IMR-90 (cell line): ENCODE measurements at regions not wholly inside any gene's neighbourhood (a gene's known extent, or its start where the extent isn't known, plus 50 kb on each side); places are given as distances from the start of the nearest gene placed in this dataset.

Experiments
- ATAC-seq: fragments of 200-7000 bp; cut with Tn5 transposase; 2 replicates; pipeline ENCODE4 v1.9.1; 2020; ENCODE audit warnings: low read depth, mild to moderate bottlenecking, moderate library complexity
- BruUV-seq: library from RNA; stranded (reverse); fragments of 400-500 nt; replicated peaks from 2 replicates; lab custom pipeline; 2021; lab: Mats Ljungman, UMichigan
- CTCF ChIA-PET: fragments of 300-600 bp; formaldehyde crosslinking; extraction: SDS; loops from one replicate; lab custom pipeline; 2021; ENCODE audit warnings: antibody characterized with exemption; lab: Yijun Ruan, JAX
- POLR2A ChIA-PET: fragments of 300-600 bp; sonication (Branson Sonifier 250); formaldehyde crosslinking; loops from one replicate; lab custom pipeline; 2022; ENCODE audit warnings: antibody characterized with exemption; ENCODE audit not compliant: unreplicated experiment; lab: Charles Lee
- DNase-seq: peaks from one replicate; pipeline ENCODE4 v3.0.0; 2013
- H2AFZ ChIP-seq: replicated peaks from 2 replicates; pipeline ENCODE3; 2013; ENCODE audit warnings: low read length, mild to moderate bottlenecking; ENCODE audit not compliant: poor library complexity
- H2AK5ac ChIP-seq: 2 replicates; pipeline ENCODE4 v1.6.1; 2013; ENCODE audit warnings: low read depth, low read length, inconsistent platforms
- H2AK9ac ChIP-seq: replicated peaks from 2 replicates; pipeline ENCODE3; 2013; ENCODE audit warnings: mild to moderate bottlenecking, low read depth, low read length, moderate library complexity; ENCODE audit not compliant: poor library complexity
- H2BK120ac ChIP-seq: 2 replicates; pipeline ENCODE4 v1.6.1; 2013; ENCODE audit warnings: low read depth, low read length, inconsistent platforms
- H2BK15ac ChIP-seq: 3 replicates; pipeline ENCODE4 v1.6.1; 2013; ENCODE audit warnings: low read depth, low read length, inconsistent platforms
- H2BK20ac ChIP-seq: 2 replicates; pipeline ENCODE4 v1.6.1; 2013; ENCODE audit warnings: low read depth, mild to moderate bottlenecking, inconsistent platforms, low read length, moderate library complexity
- H2BK5ac ChIP-seq: 2 replicates; pipeline ENCODE4 v1.6.1; 2013; ENCODE audit warnings: mild to moderate bottlenecking, low read depth, low read length, inconsistent platforms; ENCODE audit not compliant: poor library complexity, severe bottlenecking
- H3K14ac ChIP-seq: replicated peaks from 2 replicates; pipeline ENCODE4 v1.6.1; 2013; ENCODE audit warnings: low read depth, low read length, inconsistent platforms
- H3K18ac ChIP-seq: 2 replicates; pipeline ENCODE4 v1.6.1; 2013; ENCODE audit warnings: low read depth, low read length, control low read depth
- H3K23ac ChIP-seq: 2 replicates; pipeline ENCODE4 v1.6.1; 2013; ENCODE audit warnings: low read depth, low read length, inconsistent platforms
- H3K27ac ChIP-seq: 2 replicates; pipeline ENCODE4 v1.5.1; 2013; ENCODE audit warnings: mild to moderate bottlenecking, control low read depth, low read length; ENCODE audit not compliant: insufficient read depth
- H3K27me3 ChIP-seq: 2 replicates; pipeline ENCODE4 v1.6.1; 2013; ENCODE audit warnings: low read length; ENCODE audit not compliant: control insufficient read depth, insufficient read depth
- H3K36me3 ChIP-seq: 2 replicates; pipeline ENCODE4 v1.6.1; 2013; ENCODE audit warnings: low read length, mixed read lengths; ENCODE audit not compliant: control insufficient read depth, insufficient read depth
- H3K4ac ChIP-seq: 2 replicates; pipeline ENCODE4 v1.6.1; 2013; ENCODE audit warnings: low read depth, low read length, inconsistent platforms
- H3K4me1 ChIP-seq: 2 replicates; pipeline ENCODE4 v1.6.1; 2013; ENCODE audit warnings: low read length, mixed read lengths; ENCODE audit not compliant: control insufficient read depth, insufficient read depth
- H3K4me2 ChIP-seq: 2 replicates; pipeline ENCODE4 v1.6.1; 2013; ENCODE audit warnings: low read depth, mild to moderate bottlenecking, control low read depth, low read length, moderate library complexity
- H3K4me3 ChIP-seq: 2 replicates; pipeline ENCODE4 v1.5.1; 2013; ENCODE audit warnings: low read depth, mild to moderate bottlenecking, control low read depth, low read length, moderate library complexity; ENCODE audit not compliant: insufficient read depth
- H3K56ac ChIP-seq: 2 replicates; pipeline ENCODE4 v1.6.1; 2013; ENCODE audit warnings: low read length, inconsistent platforms; ENCODE audit not compliant: insufficient read depth; ENCODE audit errors: extremely low read depth
- H3K79me1 ChIP-seq, 2 experiments: 2 replicates each; pipeline ENCODE4 v1.6.1; 2013; ENCODE audit warnings: low read length in 2 of 2, inconsistent platforms in 1 of 2, low read depth in 1 of 2
- H3K9ac ChIP-seq: 2 replicates; pipeline ENCODE4 v1.6.1; 2013; ENCODE audit warnings: low read depth, low read length, control low read depth
- H3K9me1 ChIP-seq: 2 replicates; pipeline ENCODE4 v1.6.1; 2013; ENCODE audit warnings: low read length, inconsistent platforms; ENCODE audit not compliant: insufficient read depth
- H3K9me3 ChIP-seq: 2 replicates; pipeline ENCODE4 v1.6.1; 2013; ENCODE audit warnings: low read length; ENCODE audit not compliant: control insufficient read depth, insufficient read depth
- H4K20me1 ChIP-seq: 2 replicates; pipeline ENCODE4 v1.6.1; 2013; ENCODE audit warnings: low read length, inconsistent platforms; ENCODE audit not compliant: insufficient read depth
- H4K5ac ChIP-seq: 2 replicates; pipeline ENCODE4 v1.6.1; 2013; ENCODE audit warnings: mild to moderate bottlenecking, low read depth, low read length, control low read depth
- H4K8ac ChIP-seq, 2 experiments: 2 replicates each; pipeline ENCODE4 v1.6.1; 2013; ENCODE audit warnings: low read depth in 2 of 2, low read length in 2 of 2, control low read depth in 1 of 2, inconsistent platforms in 1 of 2
- H4K91ac ChIP-seq: 2 replicates; pipeline ENCODE4 v1.6.1; 2013; ENCODE audit warnings: low read depth, low read length, inconsistent platforms; ENCODE audit not compliant: insufficient read depth
- BHLHE40 ChIP-seq: fragments of 150-350 bp; IDR thresholded peaks from 2 replicates; pipeline ENCODE4 v1.6.1; 2016; ENCODE audit warnings: mild to moderate bottlenecking, low read depth, low read length
- CEBPB ChIP-seq: IDR thresholded peaks from 2 replicates; pipeline ENCODE4 v1.6.1; 2012; ENCODE audit warnings: low read depth, low read length, improper control_type of control experiment
- CHD1 ChIP-seq: IDR thresholded peaks from 2 replicates; pipeline ENCODE4 v1.6.1; 2012; ENCODE audit warnings: low read depth, low read length, improper control_type of control experiment
- FOS ChIP-seq: fragments of 150-350 bp; IDR thresholded peaks from 2 replicates; pipeline ENCODE4 v1.6.1; 2016; ENCODE audit warnings: low read depth, low read length
- MAFK ChIP-seq: IDR thresholded peaks from 2 replicates; pipeline ENCODE4 v1.6.1; 2012; ENCODE audit warnings: low read depth, low read length, improper control_type of control experiment
- MAZ ChIP-seq: IDR thresholded peaks from 2 replicates; pipeline ENCODE4 v1.6.1; 2012; ENCODE audit warnings: low read depth, mild to moderate bottlenecking, low read length, improper control_type of control experiment, moderate library complexity, borderline replicate concordance
- MXI1 ChIP-seq: IDR thresholded peaks from 2 replicates; pipeline ENCODE4 v1.6.1; 2012; ENCODE audit warnings: low read depth, mild to moderate bottlenecking, low read length, moderate library complexity, borderline replicate concordance
- NFE2L2 ChIP-seq: fragments of 150-350 bp; IDR thresholded peaks from 2 replicates; pipeline ENCODE4 v1.6.1; 2016; ENCODE audit warnings: low read depth, mild to moderate bottlenecking, low read length
- POLR2A ChIP-seq: IDR thresholded peaks from 2 replicates; pipeline ENCODE4 v1.6.1; 2012; ENCODE audit warnings: mild to moderate bottlenecking, low read depth, low read length
- RAD21 ChIP-seq: IDR thresholded peaks from 2 replicates; pipeline ENCODE4 v1.6.1; 2012; ENCODE audit warnings: low read length, improper control_type of control experiment
- RCOR1 ChIP-seq: IDR thresholded peaks from 2 replicates; pipeline ENCODE4 v1.6.1; 2012; ENCODE audit warnings: mild to moderate bottlenecking, low read length, improper control_type of control experiment; ENCODE audit not compliant: insufficient replicate concordance
- RFX5 ChIP-seq: IDR thresholded peaks from 2 replicates; pipeline ENCODE4 v1.8.0; 2012; ENCODE audit warnings: low read depth, mild to moderate bottlenecking, low read length, moderate library complexity
- SMC3 ChIP-seq: fragments of 150-350 bp; IDR thresholded peaks from 2 replicates; pipeline ENCODE4 v1.6.1; 2016; ENCODE audit warnings: low read depth, mild to moderate bottlenecking, antibody characterized with exemption, low read length, moderate library complexity
- WGBS, 2 experiments: methylation state at CpG; one replicate each; pipeline versions ENCODE4 v1.1.5 to v1.1.7; 2013; ENCODE audit warnings: missing lambda C conversion rate in 2 of 2; ENCODE audit not compliant: insufficient read length in 1 of 2; ENCODE audit errors: extremely low coverage in 2 of 2; 5-methylcytosine and 5-hydroxymethylcytosine counted together
- dilution Hi-C: fragments of 300-500 bp; cut with HindIII; formaldehyde crosslinking; loops from one replicate; pipeline ENCODE4 v1.14.3; 2018; ENCODE audit warnings: low sequenced_read_pairs; ENCODE audit not compliant: unreplicated experiment
- in situ Hi-C: fragments of 300-500 bp; cut with MboI; formaldehyde crosslinking; loops from 3 replicates; pipeline ENCODE4 v1.14.3; 2019; ENCODE audit warnings: low sequenced_read_pairs, inconsistent platforms, mixed read lengths
- intact Hi-C: fragments of 100-400 bp; cut with micrococcal nuclease; formaldehyde crosslinking; loops from 2 replicates; pipeline ENCODE4 v1.10.0; 2022
- TF ChIP-seq, protein P1 (sequence below): fragments of 150-350 bp; IDR thresholded peaks from 2 replicates; pipeline ENCODE4 v1.6.1; 2017; ENCODE audit warnings: mild to moderate bottlenecking, antibody characterized with exemption, low read length, low read depth
- TF ChIP-seq, protein P2 (sequence below): conservative IDR thresholded peaks from 2 replicates; pipeline ENCODE4 v1.5.1; 2012; ENCODE audit warnings: mild to moderate bottlenecking, low read depth, low read length, improper control_type of control experiment
- TF ChIP-seq, protein P3 (sequence below): fragments of 150-350 bp; IDR thresholded peaks from 2 replicates; pipeline ENCODE4 v1.6.1; 2016; ENCODE audit warnings: low read depth, mild to moderate bottlenecking, low read length, moderate library complexity, borderline replicate concordance

DNA sequence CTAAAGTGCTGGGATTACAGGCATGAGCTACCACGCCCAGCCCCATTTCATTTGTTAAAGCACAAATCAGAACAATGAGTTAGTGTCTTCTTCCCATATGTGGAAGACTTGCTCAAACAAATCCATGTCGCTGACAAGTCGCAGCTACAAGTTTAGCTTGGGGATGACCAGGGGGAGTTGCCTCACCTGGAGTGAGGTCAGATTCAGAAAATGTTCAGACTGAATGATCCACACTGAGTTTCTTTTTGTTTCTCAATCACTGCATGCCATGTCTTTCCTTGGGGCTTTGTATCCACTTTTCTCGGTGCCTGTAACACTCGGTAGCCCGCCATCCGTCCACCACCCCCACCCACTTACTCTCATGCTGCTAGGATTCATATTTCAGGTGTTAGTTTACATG lies 437.3 kb upstream of the DYNLRB2 start:
- in situ Hi-C loops = no loop called here
- no TSS peak for BruUV-seq
- intact Hi-C loops = no loop called here

More for the DNA sequence above, 437.3 kb upstream of the DYNLRB2 start:
- H2AK9ac ChIP-seq = no peak overlapping the region
- no peak overlapping the region for H4K5ac ChIP-seq
- no peak overlapping the region for H3K4me3 ChIP-seq
- no peak overlapping the region for H2BK5ac ChIP-seq
- no peaks in the 10 kb centered on the region for H3K36me3 ChIP-seq
- ATAC-seq (no peak), DNase-seq (no peak)
- no peaks in the 10 kb centered on the region for H3K9me1 ChIP-seq
- WGBS, 2 experiments = no CpG with 5 or more reads among the region's 7 CpGs
- H3K4ac ChIP-seq = no peak overlapping the region
- H3K9ac ChIP-seq = no peak overlapping the region
- H3K14ac ChIP-seq = no peak overlapping the region
- no peak overlapping the region for H3K23ac ChIP-seq
- no peak overlapping the region for H3K56ac ChIP-seq
- no peak overlapping the region for H2AFZ ChIP-seq
- H3K27ac ChIP-seq = no peak overlapping the region
- POLR2A ChIA-PET = no interaction called here
- dilution Hi-C loops = no loop called here
- no peaks in the 10 kb centered on the region for H3K79me1 ChIP-seq
- H3K4me2 ChIP-seq = no peak overlapping the region
- no peak overlapping the region for H2AK5ac ChIP-seq
- H2BK15ac ChIP-seq = no peak overlapping the region
- H3K4me1 ChIP-seq = no peaks in the 10 kb centered on the region
- no peak overlapping the region for H4K8ac ChIP-seq
- no peaks in the 10 kb centered on the region for H4K20me1 ChIP-seq
- H2BK120ac ChIP-seq = no peak overlapping the region
- H3K9me3 ChIP-seq = no peaks in the 10 kb centered on the region
- CTCF ChIA-PET = no interaction called here
- TF ChIP-seq CEBPB (no peak), SMC3 (no peak), RCOR1 (no peak), RAD21 (no peak), RFX5 (no peak), MAZ (no peak), MAFK (no peak), FOS (no peak), MXI1 (no peak), POLR2A (no peak), CHD1 (no peak), NFE2L2 (no peak), BHLHE40 (no peak)
- TF ChIP-seq, protein P1, sequence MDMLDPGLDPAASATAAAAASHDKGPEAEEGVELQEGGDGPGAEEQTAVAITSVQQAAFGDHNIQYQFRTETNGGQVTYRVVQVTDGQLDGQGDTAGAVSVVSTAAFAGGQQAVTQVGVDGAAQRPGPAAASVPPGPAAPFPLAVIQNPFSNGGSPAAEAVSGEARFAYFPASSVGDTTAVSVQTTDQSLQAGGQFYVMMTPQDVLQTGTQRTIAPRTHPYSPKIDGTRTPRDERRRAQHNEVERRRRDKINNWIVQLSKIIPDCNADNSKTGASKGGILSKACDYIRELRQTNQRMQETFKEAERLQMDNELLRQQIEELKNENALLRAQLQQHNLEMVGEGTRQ = no peak
- TF ChIP-seq, protein P2, sequence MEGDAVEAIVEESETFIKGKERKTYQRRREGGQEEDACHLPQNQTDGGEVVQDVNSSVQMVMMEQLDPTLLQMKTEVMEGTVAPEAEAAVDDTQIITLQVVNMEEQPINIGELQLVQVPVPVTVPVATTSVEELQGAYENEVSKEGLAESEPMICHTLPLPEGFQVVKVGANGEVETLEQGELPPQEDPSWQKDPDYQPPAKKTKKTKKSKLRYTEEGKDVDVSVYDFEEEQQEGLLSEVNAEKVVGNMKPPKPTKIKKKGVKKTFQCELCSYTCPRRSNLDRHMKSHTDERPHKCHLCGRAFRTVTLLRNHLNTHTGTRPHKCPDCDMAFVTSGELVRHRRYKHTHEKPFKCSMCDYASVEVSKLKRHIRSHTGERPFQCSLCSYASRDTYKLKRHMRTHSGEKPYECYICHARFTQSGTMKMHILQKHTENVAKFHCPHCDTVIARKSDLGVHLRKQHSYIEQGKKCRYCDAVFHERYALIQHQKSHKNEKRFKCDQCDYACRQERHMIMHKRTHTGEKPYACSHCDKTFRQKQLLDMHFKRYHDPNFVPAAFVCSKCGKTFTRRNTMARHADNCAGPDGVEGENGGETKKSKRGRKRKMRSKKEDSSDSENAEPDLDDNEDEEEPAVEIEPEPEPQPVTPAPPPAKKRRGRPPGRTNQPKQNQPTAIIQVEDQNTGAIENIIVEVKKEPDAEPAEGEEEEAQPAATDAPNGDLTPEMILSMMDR = no peak
- TF ChIP-seq, protein P3, sequence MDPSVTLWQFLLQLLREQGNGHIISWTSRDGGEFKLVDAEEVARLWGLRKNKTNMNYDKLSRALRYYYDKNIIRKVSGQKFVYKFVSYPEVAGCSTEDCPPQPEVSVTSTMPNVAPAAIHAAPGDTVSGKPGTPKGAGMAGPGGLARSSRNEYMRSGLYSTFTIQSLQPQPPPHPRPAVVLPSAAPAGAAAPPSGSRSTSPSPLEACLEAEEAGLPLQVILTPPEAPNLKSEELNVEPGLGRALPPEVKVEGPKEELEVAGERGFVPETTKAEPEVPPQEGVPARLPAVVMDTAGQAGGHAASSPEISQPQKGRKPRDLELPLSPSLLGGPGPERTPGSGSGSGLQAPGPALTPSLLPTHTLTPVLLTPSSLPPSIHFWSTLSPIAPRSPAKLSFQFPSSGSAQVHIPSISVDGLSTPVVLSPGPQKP = no peak
- no peak overlapping the region for H4K91ac ChIP-seq
- H3K18ac ChIP-seq = no peak overlapping the region
- no peaks in the 10 kb centered on the region for H3K27me3 ChIP-seq
- H2BK20ac ChIP-seq = no peak overlapping the region
